ENCODE measurements at regions not wholly inside any gene's neighbourhood (a gene's known extent, or its start where the extent isn't known, plus 50 kb on each side); places are given as distances from the start of the nearest gene placed in this dataset.

DNA sequence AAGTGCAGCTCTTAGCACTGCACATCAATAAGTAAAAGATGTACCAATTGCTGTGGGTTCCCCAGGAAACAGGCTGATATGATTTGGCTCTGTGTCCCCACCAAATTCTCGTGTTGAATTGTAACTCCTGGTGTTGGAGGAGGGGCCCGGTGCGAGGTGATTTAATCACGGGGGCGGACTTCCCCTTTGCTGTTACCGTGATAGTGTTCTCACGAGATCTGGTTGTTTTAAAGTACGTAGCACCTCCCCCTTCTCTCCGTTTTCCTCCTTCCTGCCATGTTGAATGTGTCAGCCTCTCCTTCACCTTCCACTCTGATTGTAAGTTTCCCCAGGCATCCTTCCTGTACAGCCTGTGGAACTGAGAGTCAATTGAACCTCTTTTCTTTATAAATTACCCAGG, 93.2 kb upstream of the ACTBL2 start:
- ATAC-seq (no peak), DNase-seq (no peak)
- intact Hi-C loops (cut with micrococcal nuclease): no loop called here

GRCh38 chr5:57572461-57572860, 89.8 kb upstream of the ACTBL2 start:
- intact Hi-C loops (cut with micrococcal nuclease): no loop called here
- no peak for ATAC-seq
- DNase-seq: no peak

- DNase-seq: no peak
- no peak for ATAC-seq
- intact Hi-C loops (cut with micrococcal nuclease): no loop called here
Observed at GRCh38 chr5:57569601-57570000, 87.0 kb upstream of the ACTBL2 start.

GRCh38 chr5:57568136-57568535, 85.5 kb upstream of the ACTBL2 start:
- ATAC-seq (no peak), DNase-seq (no peak)
- intact Hi-C loops (cut with micrococcal nuclease): no loop called here

DNA sequence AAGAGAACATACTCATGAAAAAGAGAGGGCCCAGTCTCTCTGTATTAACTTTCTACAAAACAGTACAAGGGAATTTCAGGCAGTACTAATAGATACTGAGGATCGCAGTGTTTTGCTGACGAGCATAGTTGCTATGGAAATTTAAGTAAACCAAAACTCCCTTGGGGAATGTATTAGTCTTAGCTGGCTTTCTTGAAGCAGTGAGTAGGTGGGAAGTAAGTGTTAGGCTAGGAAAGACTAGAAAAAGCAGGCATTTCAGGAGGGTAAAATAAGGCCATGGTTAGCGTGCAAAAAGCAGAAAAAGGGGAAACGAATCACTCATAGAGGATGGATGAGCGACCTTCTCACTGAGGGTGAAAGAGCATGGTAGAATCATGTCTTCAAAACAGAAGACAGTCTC, 84.3 kb upstream of the ACTBL2 start:
- DNase-seq (no peak), ATAC-seq (peak; percentile 30)
- intact Hi-C loops (cut with micrococcal nuclease): no loop called here

DNA sequence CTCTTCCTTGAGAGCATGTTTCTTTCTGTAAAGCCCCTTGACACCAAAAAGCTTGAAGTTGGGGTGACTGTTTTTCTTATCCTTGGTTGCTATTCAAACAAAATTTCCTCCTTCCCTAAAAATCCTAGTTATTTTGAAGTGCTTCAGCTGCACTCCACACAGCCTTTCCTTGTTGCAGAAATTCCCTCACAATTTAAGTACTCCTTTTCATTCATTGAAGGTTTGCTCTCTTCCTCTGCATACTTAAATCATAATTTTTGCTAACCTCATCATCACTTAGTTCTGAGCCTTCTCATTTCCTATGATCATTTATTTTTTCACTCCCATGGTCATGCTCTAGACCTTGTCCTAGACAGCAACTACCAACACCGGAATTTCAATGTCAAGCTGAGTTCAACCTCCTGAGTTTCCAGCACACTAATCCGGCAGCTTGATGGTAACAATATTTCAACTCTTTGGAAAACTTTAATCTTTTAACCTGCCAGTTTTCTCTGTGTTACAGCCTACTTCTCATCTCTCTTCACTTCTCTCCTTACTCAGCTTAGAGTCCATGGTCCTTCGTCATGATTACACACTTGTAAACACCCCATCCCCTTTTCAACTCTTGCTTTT, 78.7 kb upstream of the ACTBL2 start:
- intact Hi-C loops (cut with micrococcal nuclease): no loop called here
- DNase-seq (no peak), ATAC-seq (no peak)

GRCh38 chr5:57559110-57559635, 76.6 kb upstream of the ACTBL2 start:
- DNase-seq (no peak), ATAC-seq (no peak)
- intact Hi-C loops (cut with micrococcal nuclease): no loop called here

GRCh38 chr5:57552033-57552432, 69.4 kb upstream of the ACTBL2 start:
- ATAC-seq (no peak), DNase-seq (no peak)
- intact Hi-C loops (cut with micrococcal nuclease): no loop called here

DNA sequence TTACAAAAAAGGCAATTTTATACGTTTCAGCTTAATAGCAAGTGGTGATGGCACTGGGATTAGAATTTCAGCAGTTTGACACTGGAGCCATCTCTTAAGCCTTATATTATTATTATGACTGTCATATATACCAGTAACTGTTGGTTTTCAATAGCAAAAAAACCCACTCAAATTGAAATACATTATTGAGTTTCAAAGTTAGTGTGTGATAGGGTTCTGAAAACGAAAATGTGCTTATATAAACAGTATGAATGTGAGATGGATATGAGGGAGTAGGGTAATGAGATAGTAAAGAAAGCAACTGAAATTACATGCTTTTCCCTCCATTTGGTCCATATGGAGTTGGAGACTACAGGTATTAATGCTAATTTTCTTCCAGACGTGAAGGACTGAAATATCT, 68.6 kb upstream of the ACTBL2 start:
- no peak for DNase-seq
- intact Hi-C loops (cut with micrococcal nuclease): no loop called here

DNA sequence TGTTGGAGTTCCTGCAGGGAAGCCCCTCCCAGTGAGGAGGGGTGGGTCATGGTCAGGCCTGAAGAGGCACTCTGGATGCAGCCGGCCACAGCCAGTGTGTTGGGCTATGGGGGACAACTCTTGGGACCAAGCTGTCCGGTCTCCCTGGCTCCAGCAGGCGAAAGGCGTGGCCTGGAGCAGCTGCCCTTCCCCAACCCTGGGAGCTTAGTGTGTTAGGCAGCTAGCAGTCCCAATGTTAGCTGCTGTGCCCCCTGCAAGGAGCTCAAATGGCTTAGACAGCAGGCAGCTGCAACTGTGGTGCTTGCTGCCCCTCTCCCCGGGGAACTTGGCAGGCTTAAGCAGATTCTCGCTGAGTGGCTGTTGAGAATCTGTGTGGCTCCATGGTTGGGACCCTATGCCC, 67.5 kb upstream of the ACTBL2 start:
- intact Hi-C loops (cut with micrococcal nuclease): no loop called here
- DNase-seq: no peak
- ATAC-seq: no peak

More for the DNA sequence above, 68.6 kb upstream of the ACTBL2 start:
- ATAC-seq: no peak

DNA sequence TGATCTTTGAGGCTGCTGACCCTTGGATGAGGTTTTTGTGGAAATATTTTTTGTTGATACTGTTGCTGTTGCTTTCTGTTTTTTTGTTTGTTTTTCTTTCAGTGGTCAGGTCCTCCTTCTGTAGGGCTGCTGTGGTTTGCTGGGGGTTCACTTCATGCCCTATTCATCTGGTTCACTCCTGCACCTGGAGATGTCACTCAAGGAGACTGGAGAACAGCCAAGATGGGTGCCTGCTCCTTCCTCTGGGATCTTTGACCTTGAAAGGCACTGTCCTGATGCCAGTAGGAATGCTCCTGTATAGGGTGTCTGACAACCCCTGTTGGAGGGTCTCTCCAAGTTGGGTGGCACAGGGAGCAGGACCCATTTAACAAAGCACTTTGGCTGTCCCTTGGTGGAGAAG, 67.0 kb upstream of the ACTBL2 start:
- ATAC-seq (no peak), DNase-seq (no peak)
- intact Hi-C loops (cut with micrococcal nuclease): no loop called here

DNA sequence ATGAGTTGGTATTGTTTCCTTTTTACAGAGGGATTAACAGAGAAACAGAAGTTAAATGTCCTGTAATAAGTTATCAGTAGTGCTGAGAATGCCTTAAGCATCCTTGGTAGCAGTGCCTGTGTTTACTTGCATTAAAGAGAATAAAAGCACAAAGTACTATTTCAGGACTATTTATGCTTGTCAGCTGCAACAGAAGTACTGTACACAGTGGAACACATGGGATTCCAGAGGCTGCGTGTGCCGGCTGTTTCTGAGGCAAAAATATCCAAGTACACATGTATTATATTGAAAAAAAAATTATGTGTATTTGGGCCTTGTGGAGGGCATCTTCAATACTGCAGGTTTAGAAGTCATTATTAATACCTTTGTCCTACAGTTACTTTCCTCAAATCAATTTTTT, 58.2 kb upstream of the ACTBL2 start:
- ATAC-seq: no peak
- intact Hi-C loops (cut with micrococcal nuclease): no loop called here
- no peak for DNase-seq

GRCh38 chr5:57539281-57539701, 56.7 kb upstream of the ACTBL2 start:
- intact Hi-C loops (cut with micrococcal nuclease): no loop called here

GRCh38 chr5:57538341-57538955, 55.8 kb upstream of the ACTBL2 start:
- DNase-seq (no peak), ATAC-seq (no peak)

More at GRCh38 chr5:57539281-57539701, 56.7 kb upstream of the ACTBL2 start:
- no peak for ATAC-seq
- DNase-seq: no peak

DNA sequence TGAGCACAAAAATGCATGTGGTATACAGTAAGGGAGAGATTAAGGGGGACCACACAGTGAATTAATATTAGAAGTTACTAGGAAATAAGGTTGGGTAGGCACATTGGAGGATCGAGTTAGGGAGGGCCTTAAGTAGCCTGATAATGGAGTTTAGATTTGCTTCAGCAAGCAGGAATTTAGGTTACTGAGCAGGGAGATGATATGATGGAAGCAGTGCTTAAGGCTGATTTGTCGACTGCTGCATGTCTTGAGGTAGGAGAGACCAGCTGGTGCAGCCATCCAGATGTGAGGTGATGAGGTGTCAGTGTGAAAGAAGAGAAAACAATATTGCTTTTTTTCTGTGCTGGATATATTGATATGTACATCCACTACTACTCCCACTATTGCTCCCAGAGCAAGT, 55.2 kb upstream of the ACTBL2 start:
- ATAC-seq: no peak
- DNase-seq: no peak
- intact Hi-C loops (cut with micrococcal nuclease): no loop called here

More at GRCh38 chr5:57538341-57538955, 55.8 kb upstream of the ACTBL2 start:
- intact Hi-C loops (cut with micrococcal nuclease): no loop called here

DNA sequence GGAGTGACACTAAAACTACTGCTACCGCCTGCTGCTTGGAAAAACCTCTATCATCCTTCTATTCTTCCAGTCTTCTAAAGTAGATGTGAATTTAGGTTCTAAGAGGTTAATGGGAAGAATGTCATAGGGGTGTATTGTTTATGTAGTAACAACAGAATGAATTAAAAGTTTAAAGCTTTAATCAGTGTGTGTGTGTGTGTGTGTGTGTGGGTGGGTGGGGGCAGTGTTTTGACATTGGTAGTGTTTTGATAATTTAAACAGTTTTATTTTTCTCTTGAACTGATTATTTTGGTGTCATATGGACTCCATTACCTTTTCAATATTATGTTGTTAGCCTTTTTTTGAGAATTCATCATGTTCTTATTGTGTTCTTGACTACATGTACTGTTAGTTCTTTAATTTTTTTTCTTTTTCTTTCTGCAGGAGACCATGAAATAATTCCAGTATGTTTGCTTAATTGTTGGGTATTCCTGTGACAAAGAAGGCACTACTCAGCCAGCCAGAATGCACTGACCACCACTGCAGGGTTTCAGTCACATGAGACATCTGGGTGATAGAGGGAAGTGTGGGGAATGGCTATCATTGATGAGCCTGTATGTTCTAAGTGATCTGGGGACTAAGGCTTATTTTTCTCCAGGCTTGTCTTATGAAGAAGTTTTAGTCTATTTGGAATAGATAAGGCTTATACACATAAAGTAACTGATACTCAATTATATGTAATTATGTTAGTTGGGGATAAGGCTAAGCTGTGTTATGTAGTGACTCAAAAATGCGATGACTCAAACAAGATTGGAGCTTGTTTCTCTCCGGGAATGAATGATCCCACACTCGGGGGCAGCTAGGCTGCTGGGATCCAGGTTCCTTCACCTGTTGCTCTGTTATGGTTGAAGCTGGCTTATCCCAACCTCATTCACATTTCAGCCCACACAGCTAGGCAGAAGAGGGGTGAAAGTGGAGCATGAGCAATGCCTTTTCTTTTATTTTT, 50.2 kb upstream of the ACTBL2 start:
- intact Hi-C loops (cut with micrococcal nuclease): no loop called here
- ATAC-seq (no peak), DNase-seq (no peak)

All from left ventricle myocardium superior (tissue), 1 donor.